RWPE1 (cell line): ENCODE measurements at regions not wholly inside any gene's neighbourhood (a gene's known extent, or its start where the extent isn't known, plus 50 kb on each side); places are given as distances from the start of the nearest gene placed in this dataset.
"Not testable (repeated sequence)": the region's sequence is repeated elsewhere in the genome, so short reads cannot be mapped to it uniquely, and the experiment has no call there.

ENCODE experiments used
- CTCF ChIA-PET: fragments of 350-600 bp; sonication (Branson Sonifier 250); formaldehyde crosslinking; extraction: SDS; loops from one replicate; lab custom pipeline; 2021; lab: Yijun Ruan, JAX
- POLR2A ChIA-PET: fragments of 400-600 bp; formaldehyde crosslinking; extraction: SDS; loops from one replicate; lab custom pipeline; 2020; ENCODE audit warnings: antibody characterized with exemption; ENCODE audit not compliant: low non-redundant PET; lab: Yijun Ruan, JAX
- DNase-seq: peaks from one replicate; pipeline ENCODE4 v3.0.0; 2012; ENCODE audit warnings: low spot score
- H3K27ac ChIP-seq: fragments of 450-650 bp; 2 replicates; pipeline ENCODE4 v1.5.1; 2017
- TF ChIP-seq, protein P1 (sequence below): fragments of 450-650 bp; conservative IDR thresholded peaks from 2 replicates; pipeline ENCODE4 v1.5.1; 2017; ENCODE audit warnings: low read depth, mild to moderate bottlenecking

DNA sequence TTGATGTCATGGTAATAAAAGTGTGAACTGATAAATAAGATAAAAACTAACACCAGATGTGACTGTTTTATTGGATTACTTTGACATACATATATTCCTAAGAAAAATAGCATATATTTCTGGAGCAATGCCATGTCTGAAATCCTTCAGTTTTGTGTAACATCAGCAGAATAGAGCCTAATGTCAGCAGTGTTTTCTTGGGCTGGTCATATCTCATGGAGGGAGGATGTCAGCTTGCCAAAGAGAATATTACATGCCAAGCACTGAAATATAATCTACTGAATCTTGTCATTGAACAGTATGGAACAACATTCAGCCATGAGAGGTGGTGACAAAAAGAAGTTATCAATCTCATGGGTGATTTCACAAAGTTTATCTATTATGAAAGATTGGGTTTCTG lies 220.3 kb downstream of the KLHL28 start:
- H3K27ac ChIP-seq = no peak overlapping the region
- TF ChIP-seq, protein P1, sequence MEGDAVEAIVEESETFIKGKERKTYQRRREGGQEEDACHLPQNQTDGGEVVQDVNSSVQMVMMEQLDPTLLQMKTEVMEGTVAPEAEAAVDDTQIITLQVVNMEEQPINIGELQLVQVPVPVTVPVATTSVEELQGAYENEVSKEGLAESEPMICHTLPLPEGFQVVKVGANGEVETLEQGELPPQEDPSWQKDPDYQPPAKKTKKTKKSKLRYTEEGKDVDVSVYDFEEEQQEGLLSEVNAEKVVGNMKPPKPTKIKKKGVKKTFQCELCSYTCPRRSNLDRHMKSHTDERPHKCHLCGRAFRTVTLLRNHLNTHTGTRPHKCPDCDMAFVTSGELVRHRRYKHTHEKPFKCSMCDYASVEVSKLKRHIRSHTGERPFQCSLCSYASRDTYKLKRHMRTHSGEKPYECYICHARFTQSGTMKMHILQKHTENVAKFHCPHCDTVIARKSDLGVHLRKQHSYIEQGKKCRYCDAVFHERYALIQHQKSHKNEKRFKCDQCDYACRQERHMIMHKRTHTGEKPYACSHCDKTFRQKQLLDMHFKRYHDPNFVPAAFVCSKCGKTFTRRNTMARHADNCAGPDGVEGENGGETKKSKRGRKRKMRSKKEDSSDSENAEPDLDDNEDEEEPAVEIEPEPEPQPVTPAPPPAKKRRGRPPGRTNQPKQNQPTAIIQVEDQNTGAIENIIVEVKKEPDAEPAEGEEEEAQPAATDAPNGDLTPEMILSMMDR = no peak
- ChIA-PET POLR2A (no interaction called here), CTCF (no interaction called here)
- no peak for DNase-seq

DNA sequence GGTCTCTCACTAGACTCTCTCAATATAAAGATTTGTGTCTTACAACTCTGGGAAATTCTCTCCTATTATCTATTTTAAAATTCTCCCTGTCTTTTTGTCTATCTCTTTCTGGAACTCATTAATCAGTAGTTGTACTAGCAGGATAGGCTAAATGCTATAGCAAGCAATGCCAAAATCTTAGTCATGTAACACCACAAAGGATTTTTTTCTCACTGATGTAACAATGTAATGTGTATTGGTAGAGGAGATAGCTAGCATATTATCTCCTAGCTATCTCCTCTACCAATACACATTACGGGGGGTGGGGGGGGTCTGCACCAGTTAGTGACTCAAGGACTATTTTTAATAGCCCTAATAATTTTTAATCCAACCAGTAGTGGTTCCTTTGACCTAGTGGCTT lies 225.4 kb downstream of the KLHL28 start:
- no peak for DNase-seq
- POLR2A ChIA-PET = no interaction called here
- TF ChIP-seq, protein P1 = no peak
- H3K27ac ChIP-seq = no peak overlapping the region
- CTCF ChIA-PET = no interaction called here

DNA sequence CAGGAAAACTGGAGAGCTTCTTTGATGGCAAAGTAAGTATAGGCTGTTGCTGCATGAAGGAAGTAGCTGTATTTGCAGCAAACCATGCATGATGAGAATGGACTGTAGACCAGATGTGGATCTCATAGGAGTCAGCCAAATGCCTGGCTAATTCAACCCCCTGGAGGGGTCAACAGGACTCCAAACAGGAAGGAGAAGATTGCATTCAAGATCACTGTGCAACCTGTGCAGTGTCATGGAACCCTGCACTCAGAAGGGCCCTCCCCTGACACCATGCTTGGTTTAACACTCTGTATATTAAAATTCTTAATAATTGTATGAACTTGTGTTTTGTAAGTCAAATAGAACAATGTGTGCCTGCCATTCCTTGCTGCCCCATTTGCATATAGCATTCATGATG lies 225.1 kb upstream of the FSCB start:
- TF ChIP-seq, protein P1 = no peak
- POLR2A ChIA-PET = no interaction called here
- no peak overlapping the region for H3K27ac ChIP-seq
- DNase-seq = no peak
- CTCF ChIA-PET = no interaction called here

DNA sequence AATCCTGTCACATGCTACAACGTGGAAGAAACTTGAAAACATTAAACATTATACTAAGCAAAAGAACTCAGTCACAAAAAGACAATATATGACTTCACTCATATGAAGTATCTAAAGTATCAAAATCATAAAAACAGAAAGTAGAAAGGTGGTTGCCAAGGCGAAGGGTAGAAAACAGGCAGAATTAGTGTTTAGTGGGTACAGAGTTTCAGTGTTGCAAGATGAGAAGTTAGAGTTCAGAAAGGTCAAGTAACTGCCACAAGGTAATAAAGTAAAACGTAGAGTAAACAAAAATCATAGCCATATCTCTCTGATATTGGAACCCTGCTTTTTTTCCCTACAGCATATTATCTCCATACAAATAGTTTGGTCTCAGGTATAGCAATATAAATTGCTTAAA lies 223.8 kb upstream of the FSCB start:
- TF ChIP-seq, protein P1 = no peak
- ChIA-PET CTCF (no interaction called here), POLR2A (no interaction called here)
- DNase-seq = no peak
- H3K27ac ChIP-seq = no peak overlapping the region

- H3K27ac ChIP-seq, POLR2A ChIA-PET, CTCF ChIA-PET, DNase-seq: not testable (repeated sequence)
Measured at GRCh38 chr14:44721395-44721794, 214.3 kb upstream of the FSCB start.

GRCh38 chr14:44720707-44721106 lies 213.6 kb upstream of the FSCB start:
- POLR2A ChIA-PET = no interaction called here
- DNase-seq = no peak
- CTCF ChIA-PET = no interaction called here
- no peak overlapping the region for H3K27ac ChIP-seq
- TF ChIP-seq, protein P1 = no peak

DNA sequence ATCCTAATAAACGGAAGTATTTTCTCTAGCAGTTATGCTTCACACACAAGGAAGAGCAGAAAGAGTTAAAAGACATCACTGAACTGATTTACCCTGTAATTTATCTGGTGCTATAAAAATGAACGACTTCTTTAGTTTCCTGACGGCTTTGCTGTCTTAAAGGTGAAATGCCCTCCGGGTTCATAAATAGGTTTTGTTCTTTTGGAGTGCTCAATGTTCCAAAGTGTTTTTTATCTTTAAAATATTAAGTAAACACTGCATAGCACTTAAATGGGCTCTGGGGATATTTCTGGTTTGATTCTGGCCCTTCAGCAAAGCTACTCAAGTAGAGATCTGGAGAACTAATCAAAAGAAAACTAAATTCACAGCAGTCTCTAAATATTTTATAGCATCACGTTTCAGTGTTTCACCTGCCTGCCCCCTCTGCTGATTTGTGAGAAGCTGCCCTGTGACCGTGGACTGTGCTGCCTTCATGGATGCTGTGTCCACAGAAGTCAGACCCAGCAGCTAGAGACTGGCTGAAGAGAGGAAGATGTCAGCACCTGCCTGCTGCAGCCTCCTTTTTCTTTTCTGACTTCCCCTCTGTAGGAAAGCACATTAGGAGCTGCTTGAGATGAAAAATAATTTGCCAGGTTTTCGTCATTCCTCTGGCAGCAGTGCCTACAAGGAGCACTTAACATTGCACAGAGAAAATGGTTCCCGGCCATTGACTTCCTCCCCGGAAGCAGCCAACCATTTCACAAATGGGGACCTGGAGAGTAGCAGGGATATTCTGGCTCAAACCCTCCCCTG lies 205.1 kb upstream of the FSCB start:
- POLR2A ChIA-PET = no interaction called here
- no peak for DNase-seq
- CTCF ChIA-PET = no interaction called here
- no peak overlapping the region for H3K27ac ChIP-seq
- TF ChIP-seq, protein P1 = no peak
